GM23338 (cell line): ENCODE measurements at regions not wholly inside any gene's neighbourhood (a gene's known extent, or its start where the extent isn't known, plus 50 kb on each side); places are given as distances from the start of the nearest gene placed in this dataset.

Experiments
- ATAC-seq: fragments of 200-7000 bp; cut with Tn5 transposase; 3 replicates; pipeline ENCODE4 v1.9.1; 2020
- DNase-seq: peaks from one replicate; pipeline ENCODE4 v3.0.0-alpha.2; 2015; ENCODE audit warnings: low spot score
- H2AFZ ChIP-seq: fragments of 200-600 bp; sonication (generic); 2 replicates; pipeline ENCODE4 v1.8.0; 2016; ENCODE audit warnings: antibody characterized with exemption, mild to moderate bottlenecking, moderate library complexity
- H3F3A ChIP-seq: fragments of 200-600 bp; sonication (generic); replicated peaks from 2 replicates; pipeline ENCODE4 v1.8.0; 2017; ENCODE audit warnings: antibody characterized with exemption, mixed run types, low read depth
- H3K27ac ChIP-seq: fragments of 200-600 bp; sonication (generic); 2 replicates; pipeline ENCODE4 v1.6.1; 2016; ENCODE audit warnings: low read depth
- H3K27me3 ChIP-seq: fragments of 200-600 bp; sonication (generic); 2 replicates; pipeline ENCODE4 v1.8.0; 2016; ENCODE audit warnings: mild to moderate bottlenecking, mixed run types, moderate library complexity; ENCODE audit not compliant: insufficient read depth
- H3K36me3 ChIP-seq: fragments of 200-600 bp; sonication (generic); 2 replicates; pipeline ENCODE4 v1.8.0; 2016; ENCODE audit warnings: mild to moderate bottlenecking; ENCODE audit not compliant: insufficient read depth
- H3K4me1 ChIP-seq: fragments of 200-600 bp; sonication (generic); 2 replicates; pipeline ENCODE4 v1.8.0; 2016; ENCODE audit warnings: mild to moderate bottlenecking, moderate library complexity; ENCODE audit not compliant: insufficient read depth
- H3K4me2 ChIP-seq: fragments of 200-600 bp; sonication (generic); 2 replicates; pipeline ENCODE4 v1.7.1; 2017; ENCODE audit warnings: mixed run types
- H3K4me3 ChIP-seq: fragments of 200-600 bp; sonication (generic); 2 replicates; pipeline ENCODE4 v1.6.1; 2016; ENCODE audit warnings: mixed run types
- H3K79me2 ChIP-seq: fragments of 200-600 bp; sonication (generic); replicated peaks from 2 replicates; pipeline ENCODE4 v1.8.0; 2017; ENCODE audit warnings: mild to moderate bottlenecking; ENCODE audit not compliant: insufficient read depth
- H3K9me2 ChIP-seq: fragments of 200-600 bp; sonication (generic); 2 replicates; pipeline ENCODE4 v1.8.0; 2017; ENCODE audit not compliant: insufficient read depth
- H4K20me1 ChIP-seq: fragments of 200-600 bp; sonication (generic); replicated peaks from 2 replicates; pipeline ENCODE4 v1.8.0; 2017; ENCODE audit warnings: mild to moderate bottlenecking; ENCODE audit not compliant: insufficient read depth
- H3K27ac Mint-ChIP-seq: 2 replicates; pipeline ENCODE4 v1.8.0; 2020; ENCODE audit warnings: inconsistent platforms, mild to moderate bottlenecking, moderate library complexity, mixed read lengths
- H3K27me3 Mint-ChIP-seq: 3 replicates; pipeline ENCODE4 v1.8.0; 2022; ENCODE audit warnings: low read depth, mild to moderate bottlenecking, moderate library complexity, mixed read lengths, inconsistent platforms; ENCODE audit not compliant: insufficient read depth, poor library complexity
- H3K36me3 Mint-ChIP-seq: 3 replicates; pipeline ENCODE4 v1.8.0; 2021; ENCODE audit warnings: low read depth, mild to moderate bottlenecking, inconsistent platforms, moderate library complexity, mixed read lengths
- H3K4me1 Mint-ChIP-seq: 3 replicates; pipeline ENCODE4 v1.8.0; 2020; ENCODE audit warnings: mild to moderate bottlenecking, inconsistent platforms, mixed read lengths
- H3K4me3 Mint-ChIP-seq: 3 replicates; pipeline ENCODE4 v1.8.0; 2021; ENCODE audit warnings: moderate library complexity, mild to moderate bottlenecking, inconsistent platforms, mixed read lengths
- H3K9me3 Mint-ChIP-seq: 3 replicates; pipeline ENCODE4 v1.8.0; 2020; ENCODE audit warnings: moderate library complexity, mild to moderate bottlenecking, inconsistent platforms, mixed read lengths
- CREB1 ChIP-seq: fragments of 250-450 bp; sonication (Bioruptor Pico); IDR thresholded peaks from 2 replicates; pipeline ENCODE4 v1.5.0; 2020; ENCODE audit warnings: low read depth, mild to moderate bottlenecking, moderate library complexity
- EZH2 ChIP-seq: fragments of 200-600 bp; sonication (generic); IDR thresholded peaks from one replicate; pipeline ENCODE4 v1.8.0; 2017; ENCODE audit warnings: antibody characterized with exemption, mild to moderate bottlenecking, low read depth; ENCODE audit not compliant: unreplicated experiment
- EZH2phosphoT487 ChIP-seq: fragments of 200-600 bp; sonication (generic); IDR thresholded peaks from one replicate; pipeline ENCODE4 v1.8.1; 2018; ENCODE audit warnings: antibody characterized with exemption; ENCODE audit not compliant: unreplicated experiment
- JUNB ChIP-seq: IDR thresholded peaks from one replicate; pipeline ENCODE4 v1.6.1; 2016; ENCODE audit warnings: antibody characterized with exemption; ENCODE audit not compliant: unreplicated experiment
- NANOG ChIP-seq: IDR thresholded peaks from 2 replicates; pipeline ENCODE4 v1.6.1; 2016; ENCODE audit warnings: antibody characterized with exemption, borderline replicate concordance
- POLR2AphosphoS5 ChIP-seq: IDR thresholded peaks from 2 replicates; pipeline ENCODE4 v1.6.1; 2016; ENCODE audit warnings: antibody characterized with exemption, low read depth
- STAT1 ChIP-seq: IDR thresholded peaks from one replicate; pipeline ENCODE4 v1.6.1; 2016; ENCODE audit warnings: antibody characterized with exemption; ENCODE audit not compliant: unreplicated experiment
- ZNF114 ChIP-seq: fragments of 250-450 bp; sonication (Bioruptor Pico); IDR thresholded peaks from 2 replicates; pipeline ENCODE4 v1.5.0; 2020; ENCODE audit warnings: mild to moderate bottlenecking, moderate library complexity
- ZNF331 ChIP-seq: fragments of 250-450 bp; sonication (Bioruptor Pico); IDR thresholded peaks from 2 replicates; pipeline ENCODE4 v1.5.0; 2020; ENCODE audit warnings: low read depth, mild to moderate bottlenecking, moderate library complexity
- TF ChIP-seq, protein P1 (sequence below): fragments of 250-450 bp; sonication (Bioruptor Pico); IDR thresholded peaks from 2 replicates; pipeline ENCODE4 v1.5.0; 2020; ENCODE audit warnings: mild to moderate bottlenecking, moderate library complexity
- TF ChIP-seq, protein P2 (sequence below), 2 experiments: fragments of 200-600 bp in 1 of 2; sonication (generic) in 1 of 2; conservative IDR thresholded peaks; 2 replicates each; pipeline versions ENCODE4 v1.5.1 to v1.6.1; 2016 to 2017; ENCODE audit warnings: antibody characterized with exemption in 2 of 2, low read depth in 2 of 2, mild to moderate bottlenecking in 2 of 2, moderate library complexity in 1 of 2
- TF ChIP-seq, protein P3 (sequence below): IDR thresholded peaks from one replicate; pipeline ENCODE4 v1.6.1; 2018; ENCODE audit warnings: antibody characterized with exemption; ENCODE audit not compliant: unreplicated experiment
- TF ChIP-seq, protein P4 (sequence below): IDR thresholded peaks from 2 replicates; pipeline ENCODE4 v1.6.1; 2016; ENCODE audit warnings: antibody characterized with exemption

DNA sequence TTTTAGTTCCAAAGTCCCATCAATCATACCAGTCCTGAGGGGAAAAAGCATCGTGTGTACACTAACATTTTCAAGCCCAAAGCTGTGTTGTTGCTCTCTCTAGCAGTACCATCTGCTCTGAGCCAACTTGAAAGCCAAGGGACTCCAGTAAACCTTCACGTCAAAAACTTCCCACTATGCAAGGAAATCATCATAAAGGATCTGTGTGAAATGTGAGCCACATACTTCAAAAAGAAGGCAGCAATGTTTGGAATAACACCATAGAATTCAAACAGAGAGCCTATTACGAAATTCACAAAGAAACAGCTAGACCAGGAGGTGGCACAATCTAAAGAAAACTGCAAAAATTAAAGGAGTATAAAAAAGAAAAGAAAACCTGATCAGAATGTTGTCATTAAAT is 399.8 kb upstream of the EPHA7 start:
- Mint-ChIP-seq H3K9me3 (no peaks in the 10 kb centered on the region; the same call in 2 of the 3 replicates), H3K27me3 (peaks cover 3% of the 10 kb centered on the region), H3K27ac (peak overlapping the region; percentile 27; the same call in 1 of the 2 replicates), H3K4me3 (no peak overlapping the region), H3K36me3 (peaks cover 63% of the 10 kb centered on the region), H3K4me1 (peaks cover 33% of the 10 kb centered on the region; the same call in 2 of the 3 replicates)
- DNase-seq (no peak), ATAC-seq (peak; percentile 19; the same call in 1 of the 3 replicates)
- no peaks in the 10 kb centered on the region for H3K9me2 ChIP-seq
- H3K27ac ChIP-seq: no peak overlapping the region
- H3K4me1 ChIP-seq: peaks cover 10% of the 10 kb centered on the region
- peaks cover 21% of the 10 kb centered on the region; the same call in 1 of the 2 replicates for H3K36me3 ChIP-seq
- H4K20me1 ChIP-seq: no peaks in the 10 kb centered on the region; the same call in 1 of the 2 replicates
- TF ChIP-seq EZH2 (no peak), ZNF331 (CRISPR knock-in tag) (no peak), STAT1 (no peak), JUNB (no peak), EZH2phosphoT487 (no peak), ZNF114 (no peak), POLR2AphosphoS5 (no peak), CREB1 (CRISPR knock-in tag) (no peak), NANOG (no peak)
- TF ChIP-seq, protein P1, sequence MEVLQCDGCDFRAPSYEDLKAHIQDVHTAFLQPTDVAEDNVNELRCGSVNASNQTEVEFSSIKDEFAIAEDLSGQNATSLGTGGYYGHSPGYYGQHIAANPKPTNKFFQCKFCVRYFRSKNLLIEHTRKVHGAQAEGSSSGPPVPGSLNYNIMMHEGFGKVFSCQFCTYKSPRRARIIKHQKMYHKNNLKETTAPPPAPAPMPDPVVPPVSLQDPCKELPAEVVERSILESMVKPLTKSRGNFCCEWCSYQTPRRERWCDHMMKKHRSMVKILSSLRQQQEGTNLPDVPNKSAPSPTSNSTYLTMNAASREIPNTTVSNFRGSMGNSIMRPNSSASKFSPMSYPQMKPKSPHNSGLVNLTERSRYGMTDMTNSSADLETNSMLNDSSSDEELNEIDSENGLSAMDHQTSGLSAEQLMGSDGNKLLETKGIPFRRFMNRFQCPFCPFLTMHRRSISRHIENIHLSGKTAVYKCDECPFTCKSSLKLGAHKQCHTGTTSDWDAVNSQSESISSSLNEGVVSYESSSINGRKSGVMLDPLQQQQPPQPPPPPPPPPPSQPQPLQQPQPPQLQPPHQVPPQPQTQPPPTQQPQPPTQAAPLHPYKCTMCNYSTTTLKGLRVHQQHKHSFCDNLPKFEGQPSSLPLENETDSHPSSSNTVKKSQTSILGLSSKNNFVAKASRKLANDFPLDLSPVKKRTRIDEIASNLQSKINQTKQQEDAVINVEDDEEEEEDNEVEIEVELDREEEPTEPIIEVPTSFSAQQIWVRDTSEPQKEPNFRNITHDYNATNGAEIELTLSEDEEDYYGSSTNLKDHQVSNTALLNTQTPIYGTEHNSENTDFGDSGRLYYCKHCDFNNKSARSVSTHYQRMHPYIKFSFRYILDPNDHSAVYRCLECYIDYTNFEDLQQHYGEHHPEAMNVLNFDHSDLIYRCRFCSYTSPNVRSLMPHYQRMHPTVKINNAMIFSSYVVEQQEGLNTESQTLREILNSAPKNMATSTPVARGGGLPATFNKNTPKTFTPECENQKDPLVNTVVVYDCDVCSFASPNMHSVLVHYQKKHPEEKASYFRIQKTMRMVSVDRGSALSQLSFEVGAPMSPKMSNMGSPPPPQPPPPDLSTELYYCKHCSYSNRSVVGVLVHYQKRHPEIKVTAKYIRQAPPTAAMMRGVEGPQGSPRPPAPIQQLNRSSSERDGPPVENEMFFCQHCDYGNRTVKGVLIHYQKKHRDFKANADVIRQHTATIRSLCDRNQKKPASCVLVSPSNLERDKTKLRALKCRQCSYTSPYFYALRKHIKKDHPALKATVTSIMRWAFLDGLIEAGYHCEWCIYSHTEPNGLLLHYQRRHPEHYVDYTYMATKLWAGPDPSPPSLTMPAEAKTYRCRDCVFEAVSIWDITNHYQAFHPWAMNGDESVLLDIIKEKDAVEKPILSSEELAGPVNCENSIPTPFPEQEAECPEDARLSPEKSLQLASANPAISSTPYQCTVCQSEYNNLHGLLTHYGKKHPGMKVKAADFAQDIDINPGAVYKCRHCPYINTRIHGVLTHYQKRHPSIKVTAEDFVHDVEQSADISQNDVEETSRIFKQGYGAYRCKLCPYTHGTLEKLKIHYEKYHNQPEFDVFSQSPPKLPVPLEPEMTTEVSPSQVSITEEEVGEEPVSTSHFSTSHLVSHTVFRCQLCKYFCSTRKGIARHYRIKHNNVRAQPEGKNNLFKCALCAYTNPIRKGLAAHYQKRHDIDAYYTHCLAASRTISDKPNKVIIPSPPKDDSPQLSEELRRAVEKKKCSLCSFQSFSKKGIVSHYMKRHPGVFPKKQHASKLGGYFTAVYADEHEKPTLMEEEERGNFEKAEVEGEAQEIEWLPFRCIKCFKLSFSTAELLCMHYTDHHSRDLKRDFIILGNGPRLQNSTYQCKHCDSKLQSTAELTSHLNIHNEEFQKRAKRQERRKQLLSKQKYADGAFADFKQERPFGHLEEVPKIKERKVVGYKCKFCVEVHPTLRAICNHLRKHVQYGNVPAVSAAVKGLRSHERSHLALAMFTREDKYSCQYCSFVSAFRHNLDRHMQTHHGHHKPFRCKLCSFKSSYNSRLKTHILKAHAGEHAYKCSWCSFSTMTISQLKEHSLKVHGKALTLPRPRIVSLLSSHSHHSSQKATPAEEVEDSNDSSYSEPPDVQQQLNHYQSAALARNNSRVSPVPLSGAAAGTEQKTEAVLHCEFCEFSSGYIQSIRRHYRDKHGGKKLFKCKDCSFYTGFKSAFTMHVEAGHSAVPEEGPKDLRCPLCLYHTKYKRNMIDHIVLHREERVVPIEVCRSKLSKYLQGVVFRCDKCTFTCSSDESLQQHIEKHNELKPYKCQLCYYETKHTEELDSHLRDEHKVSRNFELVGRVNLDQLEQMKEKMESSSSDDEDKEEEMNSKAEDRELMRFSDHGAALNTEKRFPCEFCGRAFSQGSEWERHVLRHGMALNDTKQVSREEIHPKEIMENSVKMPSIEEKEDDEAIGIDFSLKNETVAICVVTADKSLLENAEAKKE (CRISPR knock-in tag): no peak
- TF ChIP-seq, protein P2, sequence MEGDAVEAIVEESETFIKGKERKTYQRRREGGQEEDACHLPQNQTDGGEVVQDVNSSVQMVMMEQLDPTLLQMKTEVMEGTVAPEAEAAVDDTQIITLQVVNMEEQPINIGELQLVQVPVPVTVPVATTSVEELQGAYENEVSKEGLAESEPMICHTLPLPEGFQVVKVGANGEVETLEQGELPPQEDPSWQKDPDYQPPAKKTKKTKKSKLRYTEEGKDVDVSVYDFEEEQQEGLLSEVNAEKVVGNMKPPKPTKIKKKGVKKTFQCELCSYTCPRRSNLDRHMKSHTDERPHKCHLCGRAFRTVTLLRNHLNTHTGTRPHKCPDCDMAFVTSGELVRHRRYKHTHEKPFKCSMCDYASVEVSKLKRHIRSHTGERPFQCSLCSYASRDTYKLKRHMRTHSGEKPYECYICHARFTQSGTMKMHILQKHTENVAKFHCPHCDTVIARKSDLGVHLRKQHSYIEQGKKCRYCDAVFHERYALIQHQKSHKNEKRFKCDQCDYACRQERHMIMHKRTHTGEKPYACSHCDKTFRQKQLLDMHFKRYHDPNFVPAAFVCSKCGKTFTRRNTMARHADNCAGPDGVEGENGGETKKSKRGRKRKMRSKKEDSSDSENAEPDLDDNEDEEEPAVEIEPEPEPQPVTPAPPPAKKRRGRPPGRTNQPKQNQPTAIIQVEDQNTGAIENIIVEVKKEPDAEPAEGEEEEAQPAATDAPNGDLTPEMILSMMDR (conservative IDR thresholded peaks at IDR 0.05; ENCODE audit: low read depth in 2 of 2): no peak
- TF ChIP-seq, protein P3, sequence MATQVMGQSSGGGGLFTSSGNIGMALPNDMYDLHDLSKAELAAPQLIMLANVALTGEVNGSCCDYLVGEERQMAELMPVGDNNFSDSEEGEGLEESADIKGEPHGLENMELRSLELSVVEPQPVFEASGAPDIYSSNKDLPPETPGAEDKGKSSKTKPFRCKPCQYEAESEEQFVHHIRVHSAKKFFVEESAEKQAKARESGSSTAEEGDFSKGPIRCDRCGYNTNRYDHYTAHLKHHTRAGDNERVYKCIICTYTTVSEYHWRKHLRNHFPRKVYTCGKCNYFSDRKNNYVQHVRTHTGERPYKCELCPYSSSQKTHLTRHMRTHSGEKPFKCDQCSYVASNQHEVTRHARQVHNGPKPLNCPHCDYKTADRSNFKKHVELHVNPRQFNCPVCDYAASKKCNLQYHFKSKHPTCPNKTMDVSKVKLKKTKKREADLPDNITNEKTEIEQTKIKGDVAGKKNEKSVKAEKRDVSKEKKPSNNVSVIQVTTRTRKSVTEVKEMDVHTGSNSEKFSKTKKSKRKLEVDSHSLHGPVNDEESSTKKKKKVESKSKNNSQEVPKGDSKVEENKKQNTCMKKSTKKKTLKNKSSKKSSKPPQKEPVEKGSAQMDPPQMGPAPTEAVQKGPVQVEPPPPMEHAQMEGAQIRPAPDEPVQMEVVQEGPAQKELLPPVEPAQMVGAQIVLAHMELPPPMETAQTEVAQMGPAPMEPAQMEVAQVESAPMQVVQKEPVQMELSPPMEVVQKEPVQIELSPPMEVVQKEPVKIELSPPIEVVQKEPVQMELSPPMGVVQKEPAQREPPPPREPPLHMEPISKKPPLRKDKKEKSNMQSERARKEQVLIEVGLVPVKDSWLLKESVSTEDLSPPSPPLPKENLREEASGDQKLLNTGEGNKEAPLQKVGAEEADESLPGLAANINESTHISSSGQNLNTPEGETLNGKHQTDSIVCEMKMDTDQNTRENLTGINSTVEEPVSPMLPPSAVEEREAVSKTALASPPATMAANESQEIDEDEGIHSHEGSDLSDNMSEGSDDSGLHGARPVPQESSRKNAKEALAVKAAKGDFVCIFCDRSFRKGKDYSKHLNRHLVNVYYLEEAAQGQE: no peak
- TF ChIP-seq, protein P4, sequence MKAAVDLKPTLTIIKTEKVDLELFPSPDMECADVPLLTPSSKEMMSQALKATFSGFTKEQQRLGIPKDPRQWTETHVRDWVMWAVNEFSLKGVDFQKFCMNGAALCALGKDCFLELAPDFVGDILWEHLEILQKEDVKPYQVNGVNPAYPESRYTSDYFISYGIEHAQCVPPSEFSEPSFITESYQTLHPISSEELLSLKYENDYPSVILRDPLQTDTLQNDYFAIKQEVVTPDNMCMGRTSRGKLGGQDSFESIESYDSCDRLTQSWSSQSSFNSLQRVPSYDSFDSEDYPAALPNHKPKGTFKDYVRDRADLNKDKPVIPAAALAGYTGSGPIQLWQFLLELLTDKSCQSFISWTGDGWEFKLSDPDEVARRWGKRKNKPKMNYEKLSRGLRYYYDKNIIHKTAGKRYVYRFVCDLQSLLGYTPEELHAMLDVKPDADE: no peak
- H3K4me3 ChIP-seq: no peak overlapping the region
- no peaks in the 10 kb centered on the region for H3K79me2 ChIP-seq
- H3K27me3 ChIP-seq: no peaks in the 10 kb centered on the region
- no peak overlapping the region for H2AFZ ChIP-seq
- no peak overlapping the region for H3K4me2 ChIP-seq
- H3F3A ChIP-seq: peaks cover 5% of the 10 kb centered on the region; the same call in 1 of the 2 replicates
